Upper lobe of left lung (tissue), 6 donors: ENCODE measurements at regions not wholly inside any gene's neighbourhood (a gene's known extent, or its start where the extent isn't known, plus 50 kb on each side); places are given as distances from the start of the nearest gene placed in this dataset.

ENCODE experiments used
- ATAC-seq, 2 donors: fragments of 200-7000 bp; cut with Tn5 transposase; one replicate each; pipeline ENCODE4 v1.9.1; 2022; ENCODE audit warnings: mild to moderate bottlenecking in 2 of 2, moderate library complexity in 2 of 2; ENCODE audit not compliant: low FRiP score in 2 of 2
- DNase-seq, 2 donors: peaks; one replicate each; pipeline ENCODE4 v3.0.0-alpha.2; 2019 to 2020
- H3K27ac ChIP-seq, 4 donors: fragments of 200-600 bp; sonication (generic); one replicate each; pipeline ENCODE4 v1.5.1; 2016 to 2019
- H3K27me3 ChIP-seq, 4 donors: fragments of 200-600 bp; sonication (generic); one replicate each; pipeline ENCODE4 v1.5.1; 2017 to 2019
- H3K36me3 ChIP-seq, 4 donors: fragments of 200-600 bp; sonication (generic); one replicate each; pipeline ENCODE4 v1.5.1; 2016 to 2019
- H3K4me1 ChIP-seq, 4 donors: fragments of 200-600 bp; sonication (generic); one replicate each; pipeline ENCODE4 v1.5.1; 2018 to 2019
- H3K4me3 ChIP-seq, 4 donors: fragments of 200-600 bp; sonication (generic); one replicate each; pipeline ENCODE4 v1.5.1; 2017 to 2019; ENCODE audit warnings: mild to moderate bottlenecking in 2 of 4, moderate library complexity in 1 of 4
- H3K9me3 ChIP-seq, 4 donors: fragments of 200-600 bp; sonication (generic); one replicate each; pipeline ENCODE4 v1.5.1; 2018 to 2019
- CTCF ChIP-seq, 6 experiments: fragments of 450-650 bp in 4 of 6; fragments of 200-600 bp in 2 of 6; sonication (generic) in 2 of 6; IDR thresholded peaks; one replicate each; pipeline ENCODE4 v1.5.1; 2016 to 2019; ENCODE audit warnings: antibody characterized with exemption in 6 of 6
- EP300 ChIP-seq, 4 donors: sonication (generic); formaldehyde crosslinking; IDR thresholded peaks; one replicate each; pipeline ENCODE4 v1.5.1; 2017; ENCODE audit warnings: antibody characterized with exemption in 4 of 4, control low read depth in 2 of 4
- POLR2A ChIP-seq, 4 donors: fragments of 450-650 bp; IDR thresholded peaks; one replicate each; pipeline ENCODE4 v1.5.1; 2016 to 2017; ENCODE audit warnings: antibody characterized with exemption in 4 of 4, mild to moderate bottlenecking in 2 of 4
- POLR2AphosphoS5 ChIP-seq, 2 donors: sonication (generic); formaldehyde crosslinking; IDR thresholded peaks; one replicate each; pipeline ENCODE4 v1.5.1; 2017; ENCODE audit warnings: antibody characterized with exemption in 2 of 2
- WGBS, 2 donors: methylation state at CpG; one replicate each; pipeline ENCODE4 v1.1.5; 2017 to 2018; 5-methylcytosine and 5-hydroxymethylcytosine counted together
- donor health status: DM: no; HTN: no; CAD: no; lungs with moderate emphysema.
- donor health status: DM: no; HTN: yes; CAD: no; lungs with severe emphysema.

DNA sequence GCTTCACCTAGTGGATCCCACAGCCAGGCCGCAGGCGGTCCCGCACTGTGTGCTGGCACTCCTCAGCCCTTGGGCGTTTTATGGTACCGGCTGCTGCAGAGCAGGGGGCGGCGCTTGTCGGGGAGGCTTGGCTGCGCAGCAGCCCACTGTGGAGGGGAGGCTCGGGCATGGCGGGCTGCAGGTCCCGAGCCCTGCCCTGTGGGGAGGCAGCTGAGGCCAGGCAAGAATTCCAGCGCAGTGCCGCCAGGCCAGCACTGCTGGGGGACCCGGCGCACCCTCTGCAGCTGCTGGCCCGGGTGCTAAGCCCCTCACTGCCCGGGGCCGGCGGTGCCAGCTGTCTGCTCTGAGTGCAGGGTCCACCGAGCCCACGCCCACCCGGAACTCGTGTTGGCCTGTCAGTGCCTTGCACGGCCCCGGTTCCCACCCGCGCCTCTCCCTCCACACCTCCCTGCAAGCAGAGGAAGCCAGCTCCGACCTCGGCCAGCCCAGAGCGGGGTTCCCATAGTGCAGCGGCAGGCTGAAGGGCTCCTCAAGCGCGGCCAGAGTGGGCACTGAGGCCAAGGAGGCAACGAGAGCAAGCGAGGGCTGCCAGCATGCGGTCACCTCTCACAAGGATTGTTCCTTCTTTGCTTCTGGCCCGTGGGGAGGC is 435.0 kb upstream of the ATP10A start:
- H3K27me3 ChIP-seq: no peaks in the 10 kb centered on the region
- TF ChIP-seq POLR2A (IDR thresholded peaks at IDR 0.05) (no peak), EP300 (IDR thresholded peaks at IDR 0.05) (no peak), CTCF (IDR thresholded peaks at IDR 0.05) (no peak), POLR2AphosphoS5 (IDR thresholded peaks at IDR 0.05) (no peak)
- DNase-seq (peak in 1 of 2 donors; percentile 68), ATAC-seq (no peak)
- no peaks in the 10 kb centered on the region for H3K4me1 ChIP-seq
- 90 to 95% methylated on average over 10 to 27 of the region's 38 CpGs for WGBS, 2 donors
- no peaks in the 10 kb centered on the region for H3K36me3 ChIP-seq
- no peak overlapping the region for H3K27ac ChIP-seq
- H3K9me3 ChIP-seq: peaks cover 0 to 7% (median 3%) of the 10 kb centered on the region in 4 donors
- no peak overlapping the region for H3K4me3 ChIP-seq

- Histone ChIP-seq H3K27ac (no peak overlapping the region), H3K27me3 (no peaks in the 10 kb centered on the region), H3K36me3 (no peaks in the 10 kb centered on the region), H3K4me3 (no peak overlapping the region), H3K9me3 (peaks cover 0 to 7% (median 3%) of the 10 kb centered on the region in 4 donors), H3K4me1 (no peaks in the 10 kb centered on the region)
- TF ChIP-seq POLR2A (IDR thresholded peaks at IDR 0.05): no peak
- no peak for TF ChIP-seq POLR2AphosphoS5 (IDR thresholded peaks at IDR 0.05)
- TF ChIP-seq CTCF (IDR thresholded peaks at IDR 0.05): no peak
- no peak for TF ChIP-seq EP300 (IDR thresholded peaks at IDR 0.05)
- DNase-seq: no peak
- ATAC-seq: no peak
- 70 to 83% methylated on average over 4 of the region's 4 CpGs for WGBS, 2 donors
Observed at GRCh38 chr15:26295336-26296085, 432.4 kb upstream of the ATP10A start.

GRCh38 chr15:26294059-26294689 is 431.0 kb upstream of the ATP10A start:
- Histone ChIP-seq H3K4me1 (no peaks in the 10 kb centered on the region), H3K27ac (no peak overlapping the region), H3K36me3 (no peaks in the 10 kb centered on the region), H3K9me3 (peaks cover 0 to 11% (median 3%) of the 10 kb centered on the region in 4 donors), H3K27me3 (no peaks in the 10 kb centered on the region), H3K4me3 (no peak overlapping the region)
- ATAC-seq (no peak), DNase-seq (peak in 1 of 2 donors; percentile 2)
- TF ChIP-seq POLR2A (IDR thresholded peaks at IDR 0.05): no peak
- no peak for TF ChIP-seq EP300 (IDR thresholded peaks at IDR 0.05)
- no peak for TF ChIP-seq CTCF (IDR thresholded peaks at IDR 0.05)
- TF ChIP-seq POLR2AphosphoS5 (IDR thresholded peaks at IDR 0.05): no peak
- 48 to 53% methylated on average over 4 to 5 of the region's 5 CpGs for WGBS, 2 donors

GRCh38 chr15:26287381-26287780 is 424.3 kb upstream of the ATP10A start:
- no peak for ATAC-seq
- no peak for TF ChIP-seq POLR2AphosphoS5 (IDR thresholded peaks at IDR 0.05)
- Histone ChIP-seq H3K4me3 (no peak overlapping the region), H3K27me3 (no peaks in the 10 kb centered on the region), H3K36me3 (no peaks in the 10 kb centered on the region), H3K4me1 (no peaks in the 10 kb centered on the region), H3K27ac (no peak overlapping the region), H3K9me3 (peaks cover 0 to 12% (median 3%) of the 10 kb centered on the region in 4 donors)
- DNase-seq: no peak

- no peaks in the 10 kb centered on the region for H3K4me1 ChIP-seq
Observed at GRCh38 chr15:26280281-26280680, 417.2 kb upstream of the ATP10A start.

More at GRCh38 chr15:26280281-26280680, 417.2 kb upstream of the ATP10A start:
- no peaks in the 10 kb centered on the region for H3K9me3 ChIP-seq
- ATAC-seq (no peak), DNase-seq (no peak)
- H3K27ac ChIP-seq: no peak overlapping the region
- WGBS, 2 donors: 88 to 100% methylated on average over 1 of the region's 1 CpG
- TF ChIP-seq CTCF (IDR thresholded peaks at IDR 0.05) (no peak), EP300 (IDR thresholded peaks at IDR 0.05) (no peak), POLR2AphosphoS5 (IDR thresholded peaks at IDR 0.05) (no peak), POLR2A (IDR thresholded peaks at IDR 0.05) (no peak)
- no peaks in the 10 kb centered on the region for H3K27me3 ChIP-seq
- H3K4me3 ChIP-seq: no peak overlapping the region
- H3K36me3 ChIP-seq: no peaks in the 10 kb centered on the region
